MCF 10A (cell line): ENCODE measurements at regions not wholly inside any gene's neighbourhood (a gene's known extent, or its start where the extent isn't known, plus 50 kb on each side); places are given as distances from the start of the nearest gene placed in this dataset.
"Not testable (repeated sequence)": the region's sequence is repeated elsewhere in the genome, so short reads cannot be mapped to it uniquely, and the experiment has no call there.

Experiments used
- BruUV-seq: library from RNA; stranded (reverse); fragments of 400-500 nt; replicated peaks from 2 replicates; lab custom pipeline; 2021; lab: Mats Ljungman, UMichigan
- CTCF ChIA-PET: fragments of 300-600 bp; sonication (Branson Sonifier 250); formaldehyde crosslinking; extraction: SDS; loops from one replicate; lab custom pipeline; 2021; ENCODE audit warnings: antibody characterized with exemption, inconsistent platforms; lab: Yijun Ruan, JAX
- POLR2A ChIA-PET: fragments of 300-600, 350-650 bp; sonication (Branson Sonifier 250); formaldehyde crosslinking; extraction: SDS; loops from one replicate; lab custom pipeline; 2020; ENCODE audit warnings: antibody characterized with exemption, inconsistent platforms; lab: Yijun Ruan, JAX
- DNase-seq: peaks from one replicate; pipeline ENCODE4 v3.0.0-alpha.2; 2018; ENCODE audit not compliant: unreplicated experiment
- H3K27ac Mint-ChIP-seq: one replicate; pipeline ENCODE4 v1.8.0; 2022; ENCODE audit warnings: mild to moderate bottlenecking, low read depth, mixed read lengths; ENCODE audit not compliant: unreplicated experiment
- H3K27me3 Mint-ChIP-seq: one replicate; pipeline ENCODE4 v1.8.0; 2022; ENCODE audit warnings: mixed read lengths; ENCODE audit not compliant: insufficient read depth, unreplicated experiment
- H3K36me3 Mint-ChIP-seq: one replicate; pipeline ENCODE4 v1.8.0; 2022; ENCODE audit warnings: mild to moderate bottlenecking, moderate library complexity, mixed read lengths; ENCODE audit not compliant: insufficient read depth, unreplicated experiment
- H3K4me1 Mint-ChIP-seq: one replicate; pipeline ENCODE4 v1.8.0; 2022; ENCODE audit warnings: mixed read lengths; ENCODE audit not compliant: insufficient read depth, unreplicated experiment
- H3K4me3 Mint-ChIP-seq: one replicate; pipeline ENCODE4 v1.8.0; 2022; ENCODE audit warnings: mild to moderate bottlenecking, moderate library complexity, mixed read lengths; ENCODE audit not compliant: unreplicated experiment
- H3K9me3 Mint-ChIP-seq: one replicate; pipeline ENCODE4 v1.8.0; 2022; ENCODE audit warnings: mixed read lengths; ENCODE audit not compliant: unreplicated experiment
- intact Hi-C: fragments of 100-400 bp; cut with micrococcal nuclease; formaldehyde crosslinking; loops from 2 replicates; pipeline ENCODE4 v1.14.1; 2022

- H3K27me3 Mint-ChIP-seq, CTCF ChIA-PET, H3K4me1 Mint-ChIP-seq, H3K9me3 Mint-ChIP-seq, H3K4me3 Mint-ChIP-seq, H3K36me3 Mint-ChIP-seq, intact Hi-C loops, POLR2A ChIA-PET, BruUV-seq, H3K27ac Mint-ChIP-seq: not testable (repeated sequence)
- peak; percentile 0 for DNase-seq
Measured at GRCh38 chr11:49750447-49750846, 201.7 kb upstream of the OR4C13 start.

GRCh38 chr11:49750960-49751359 is 201.2 kb upstream of the OR4C13 start:
- DNase-seq, H3K9me3 Mint-ChIP-seq, H3K36me3 Mint-ChIP-seq, intact Hi-C loops, H3K4me1 Mint-ChIP-seq, H3K27me3 Mint-ChIP-seq, CTCF ChIA-PET, BruUV-seq, H3K4me3 Mint-ChIP-seq, H3K27ac Mint-ChIP-seq, POLR2A ChIA-PET: not testable (repeated sequence)

- CTCF ChIA-PET = interaction anchor here (0.6 kb wide), 1 partner anchor 397 kb away, joined by 3 read pairs; no protein-coding TSS in a partner anchor
- POLR2A ChIA-PET, H3K4me3 Mint-ChIP-seq: not testable (repeated sequence)
Measured at GRCh38 chr11:49780791-49781190, 171.4 kb upstream of the OR4C13 start.

GRCh38 chr11:49782000-49782399 is 170.2 kb upstream of the OR4C13 start:
- DNase-seq, CTCF ChIA-PET, H3K9me3 Mint-ChIP-seq, H3K4me1 Mint-ChIP-seq, intact Hi-C loops, H3K36me3 Mint-ChIP-seq, BruUV-seq, H3K27me3 Mint-ChIP-seq, H3K27ac Mint-ChIP-seq, POLR2A ChIA-PET, H3K4me3 Mint-ChIP-seq: not testable (repeated sequence)

More at GRCh38 chr11:49780791-49781190, 171.4 kb upstream of the OR4C13 start:
- BruUV-seq, H3K9me3 Mint-ChIP-seq, H3K4me1 Mint-ChIP-seq, H3K27me3 Mint-ChIP-seq, H3K27ac Mint-ChIP-seq, intact Hi-C loops, H3K36me3 Mint-ChIP-seq, DNase-seq: not testable (repeated sequence)

GRCh38 chr11:49783841-49784240 is 168.3 kb upstream of the OR4C13 start:
- CTCF ChIA-PET, H3K27me3 Mint-ChIP-seq, H3K27ac Mint-ChIP-seq, BruUV-seq, DNase-seq, H3K36me3 Mint-ChIP-seq, POLR2A ChIA-PET, H3K9me3 Mint-ChIP-seq, H3K4me1 Mint-ChIP-seq, H3K4me3 Mint-ChIP-seq, intact Hi-C loops: not testable (repeated sequence)

GRCh38 chr11:49789787-49790186 is 162.4 kb upstream of the OR4C13 start:
- CTCF ChIA-PET, DNase-seq, H3K4me3 Mint-ChIP-seq, POLR2A ChIA-PET, H3K4me1 Mint-ChIP-seq, H3K36me3 Mint-ChIP-seq, H3K27ac Mint-ChIP-seq, BruUV-seq, intact Hi-C loops, H3K9me3 Mint-ChIP-seq, H3K27me3 Mint-ChIP-seq: not testable (repeated sequence)

- H3K4me1 Mint-ChIP-seq, H3K27ac Mint-ChIP-seq, H3K9me3 Mint-ChIP-seq, DNase-seq, BruUV-seq, H3K27me3 Mint-ChIP-seq, POLR2A ChIA-PET, intact Hi-C loops, H3K4me3 Mint-ChIP-seq, CTCF ChIA-PET, H3K36me3 Mint-ChIP-seq: not testable (repeated sequence)
Measured at GRCh38 chr11:49798206-49798837, 153.9 kb upstream of the OR4C13 start.

- DNase-seq, H3K4me3 Mint-ChIP-seq, H3K27ac Mint-ChIP-seq, BruUV-seq, CTCF ChIA-PET, H3K4me1 Mint-ChIP-seq, H3K9me3 Mint-ChIP-seq, intact Hi-C loops, H3K27me3 Mint-ChIP-seq, H3K36me3 Mint-ChIP-seq, POLR2A ChIA-PET: not testable (repeated sequence)
Measured at GRCh38 chr11:49817705-49818430, 134.3 kb upstream of the OR4C13 start.

- CTCF ChIA-PET, H3K9me3 Mint-ChIP-seq, H3K4me3 Mint-ChIP-seq, DNase-seq, BruUV-seq, H3K36me3 Mint-ChIP-seq, H3K27me3 Mint-ChIP-seq, H3K27ac Mint-ChIP-seq, intact Hi-C loops, POLR2A ChIA-PET, H3K4me1 Mint-ChIP-seq: not testable (repeated sequence)
Measured at GRCh38 chr11:49823188-49823587, 129.0 kb upstream of the OR4C13 start.
